GM12873 (cell line): ENCODE measurements at regions not wholly inside any gene's neighbourhood (a gene's known extent, or its start where the extent isn't known, plus 50 kb on each side); places are given as distances from the start of the nearest gene placed in this dataset.

Experiments
- CTCF ChIP-seq: IDR thresholded peaks from 2 replicates; pipeline ENCODE4 v1.5.1; 2012; ENCODE audit warnings: low read depth, mild to moderate bottlenecking, moderate library complexity, low read length, control low read depth; ENCODE audit not compliant: insufficient read depth; ENCODE audit errors: missing control alignments

GRCh38 chrX:69237236-69237635 lies 72.0 kb upstream of the PJA1 start:
- TF ChIP-seq CTCF, result no peak

GRCh38 chrX:69236641-69237040 lies 71.4 kb upstream of the PJA1 start:
- no peak for TF ChIP-seq CTCF

- TF ChIP-seq CTCF, result no peak
These were observed 69.4 kb upstream of the PJA1 start for GRCh38 chrX:69234624-69235023.

- no peak for TF ChIP-seq CTCF
These were observed 67.7 kb upstream of the PJA1 start for GRCh38 chrX:69232945-69233344.

GRCh38 chrX:69231903-69232302 lies 66.7 kb upstream of the PJA1 start:
- no peak for TF ChIP-seq CTCF

GRCh38 chrX:69229436-69229835 lies 64.2 kb upstream of the PJA1 start:
- no peak for TF ChIP-seq CTCF

- TF ChIP-seq CTCF, result no peak
These were observed 63.5 kb upstream of the PJA1 start for GRCh38 chrX:69228732-69229131.

- no peak for TF ChIP-seq CTCF
These were observed 61.4 kb upstream of the PJA1 start for GRCh38 chrX:69226459-69227158.
